ENCODE measurements at regions not wholly inside any gene's neighbourhood (a gene's known extent, or its start where the extent isn't known, plus 50 kb on each side); places are given as distances from the start of the nearest gene placed in this dataset.
"Not testable (repeated sequence)": the region's sequence is repeated elsewhere in the genome, so short reads cannot be mapped to it uniquely, and the experiment has no call there.

GRCh38 chr7:85995101-85995500 is 648.6 kb upstream of the GRM3 start:
- no peak for DNase-seq

- no peak for DNase-seq
These were observed 663.0 kb upstream of the GRM3 start for GRCh38 chr7:85980740-85981139.

DNA sequence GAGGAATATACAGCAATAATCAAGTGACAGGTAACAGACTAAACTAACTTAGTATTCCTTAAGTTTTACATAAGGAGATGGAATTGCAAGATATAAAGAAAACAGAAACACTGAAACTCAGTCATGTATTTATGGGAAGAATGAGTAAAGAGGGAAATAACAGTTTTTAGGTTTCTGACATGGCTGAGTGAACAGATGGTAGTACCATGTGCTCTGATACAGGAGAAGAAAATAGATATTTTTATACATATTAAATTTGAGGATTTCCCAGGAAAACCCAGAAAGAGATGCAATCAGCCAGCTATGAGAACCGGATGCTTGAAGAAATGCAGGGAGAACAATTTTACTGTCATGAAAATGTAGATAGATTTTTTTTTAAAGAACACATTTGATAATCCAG is 669.5 kb upstream of the GRM3 start:
- no peak for DNase-seq

DNA sequence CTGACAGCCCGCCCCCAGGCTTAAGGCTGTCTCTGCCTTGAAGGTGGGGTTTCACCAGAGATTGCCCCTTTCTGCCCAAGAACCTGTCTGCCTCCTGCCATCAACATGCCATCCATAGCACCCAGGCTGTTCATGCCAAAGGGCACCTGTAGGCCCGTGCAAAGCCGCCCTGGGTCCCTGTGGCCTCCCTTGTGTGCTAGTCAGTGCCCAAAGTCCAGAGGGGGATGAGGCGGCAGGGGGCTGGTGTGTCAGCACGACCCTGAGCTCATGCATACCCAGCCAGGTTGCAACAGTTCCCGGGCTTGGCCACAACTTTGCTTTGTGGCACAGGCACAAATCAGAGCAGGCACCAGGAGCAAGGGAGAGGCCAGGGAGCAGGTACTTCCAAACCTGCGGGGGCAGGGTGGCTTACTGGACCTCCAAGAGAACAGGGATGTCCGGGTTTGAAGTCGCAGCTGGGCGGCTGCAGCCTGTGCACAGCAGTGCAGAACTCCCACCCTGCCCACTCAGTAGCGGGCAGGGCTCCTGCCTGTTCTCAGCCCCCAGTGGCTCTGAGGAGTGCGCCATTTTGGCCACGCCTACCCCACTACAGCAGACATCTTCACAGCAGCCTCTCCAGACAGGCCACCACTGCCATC is 671.1 kb upstream of the GRM3 start:
- DNase-seq = no peak

DNA sequence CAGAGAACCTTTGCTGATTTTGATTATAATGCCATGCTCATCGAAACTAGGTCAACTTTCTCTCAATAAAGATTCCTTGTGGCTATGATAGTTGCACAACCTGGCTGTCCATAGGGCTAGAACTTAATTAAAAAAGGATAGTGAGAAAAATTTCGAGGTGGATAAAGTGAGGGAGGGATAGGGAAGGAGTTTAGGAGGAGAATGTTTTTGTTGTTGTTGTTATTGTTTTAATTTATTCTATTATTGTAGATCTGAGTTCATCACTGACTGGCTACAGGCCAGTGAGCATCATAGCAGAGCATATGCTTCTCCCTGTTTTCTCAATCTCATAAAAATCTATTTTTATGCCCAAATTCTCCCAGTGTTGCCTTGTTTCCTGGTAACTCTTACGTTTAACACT is 688.7 kb upstream of the GRM3 start:
- no peak for DNase-seq

GRCh38 chr7:85950871-85951270 is 692.8 kb upstream of the GRM3 start:
- no peak for DNase-seq

GRCh38 chr7:85950418-85950817 is 693.3 kb upstream of the GRM3 start:
- no peak for DNase-seq

GRCh38 chr7:85947767-85948166 is 695.9 kb upstream of the GRM3 start:
- no peak for DNase-seq

GRCh38 chr7:85940798-85941197 is 702.9 kb upstream of the GRM3 start:
- no peak for DNase-seq

DNA sequence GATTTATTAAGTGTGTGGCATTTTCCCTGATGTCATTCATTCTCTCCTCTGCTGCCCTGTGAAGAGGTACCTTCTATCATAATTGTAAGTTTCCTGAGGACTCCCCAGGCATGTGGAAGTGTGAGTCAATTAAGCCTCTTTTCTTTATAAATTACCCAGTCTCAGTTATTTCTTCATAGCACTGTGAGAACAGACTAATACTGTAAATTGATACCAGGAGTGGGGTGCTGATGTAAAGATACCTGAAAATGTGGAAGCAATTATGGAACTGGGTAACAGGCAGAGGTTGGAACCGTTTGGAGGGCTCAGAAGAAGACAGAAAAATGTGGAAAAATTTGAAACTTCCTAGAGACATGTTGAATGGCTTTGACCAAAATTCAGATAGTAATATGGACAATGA is 711.8 kb upstream of the GRM3 start:
- no peak for DNase-seq

DNA sequence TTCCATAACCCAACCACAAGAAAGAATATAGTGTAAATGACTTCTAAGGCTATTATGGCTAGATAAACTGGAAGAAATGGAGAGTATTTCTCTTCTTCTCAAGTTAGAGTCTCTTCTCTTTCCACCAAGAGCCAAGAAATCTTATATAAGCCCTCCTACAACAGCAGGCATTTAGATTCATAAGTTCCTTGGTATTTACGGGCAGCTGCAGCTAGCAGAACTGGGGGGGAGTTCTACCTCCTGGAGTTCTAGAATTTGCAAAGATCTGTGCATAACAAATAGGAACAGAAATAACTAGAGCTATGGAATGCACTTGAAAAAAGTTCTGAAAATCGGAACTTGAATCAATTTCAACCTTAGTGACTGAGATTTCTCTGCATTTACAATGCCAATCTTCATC is 715.2 kb upstream of the GRM3 start:
- no peak for DNase-seq

DNA sequence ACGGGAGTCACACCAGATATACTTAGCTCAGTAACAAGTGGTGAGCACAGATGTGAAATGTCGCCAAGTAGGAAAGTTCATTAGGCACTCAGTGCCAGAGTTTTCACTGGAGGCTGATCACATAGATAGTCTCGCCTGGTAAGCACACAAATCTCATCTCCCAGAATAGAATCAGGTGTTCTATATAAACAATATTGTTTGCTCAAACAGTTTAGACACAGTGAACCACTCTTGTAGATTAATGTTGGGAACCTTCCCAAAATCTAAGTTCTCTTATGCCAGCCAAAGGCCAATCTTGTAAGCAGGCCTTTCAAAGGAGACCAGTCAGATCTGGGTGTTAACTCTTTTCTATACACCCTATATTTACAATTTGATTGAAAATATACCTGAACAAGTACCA is 716.5 kb upstream of the GRM3 start:
- no peak for DNase-seq

GRCh38 chr7:85924062-85924461 is 719.6 kb upstream of the GRM3 start:
- no peak for DNase-seq

- no peak for DNase-seq
These were observed 727.7 kb upstream of the GRM3 start for GRCh38 chr7:85916016-85916415.

- no peak for DNase-seq
These were observed 727.6 kb upstream of the SEMA3D start for GRCh38 chr7:85914437-85914836.

DNA sequence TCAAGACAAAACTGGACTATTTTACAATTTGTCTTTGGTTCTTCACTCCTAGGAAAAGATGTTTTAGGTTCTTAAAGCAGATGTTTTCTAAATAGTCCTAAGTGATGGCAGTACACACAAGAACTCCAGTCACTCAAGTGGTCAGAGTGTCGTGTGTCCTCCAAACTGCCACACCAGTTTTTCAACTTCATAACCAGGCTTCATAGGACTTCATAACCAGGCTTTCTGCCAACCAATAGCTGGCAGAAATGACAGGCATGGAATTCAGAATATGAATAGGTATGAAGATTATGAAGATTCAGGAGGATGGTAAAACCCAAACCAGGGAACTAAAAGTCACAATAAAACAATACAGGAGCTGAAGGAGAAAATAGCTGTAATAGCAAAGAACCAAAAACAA is 721.2 kb upstream of the SEMA3D start:
- DNase-seq = no peak

DNA sequence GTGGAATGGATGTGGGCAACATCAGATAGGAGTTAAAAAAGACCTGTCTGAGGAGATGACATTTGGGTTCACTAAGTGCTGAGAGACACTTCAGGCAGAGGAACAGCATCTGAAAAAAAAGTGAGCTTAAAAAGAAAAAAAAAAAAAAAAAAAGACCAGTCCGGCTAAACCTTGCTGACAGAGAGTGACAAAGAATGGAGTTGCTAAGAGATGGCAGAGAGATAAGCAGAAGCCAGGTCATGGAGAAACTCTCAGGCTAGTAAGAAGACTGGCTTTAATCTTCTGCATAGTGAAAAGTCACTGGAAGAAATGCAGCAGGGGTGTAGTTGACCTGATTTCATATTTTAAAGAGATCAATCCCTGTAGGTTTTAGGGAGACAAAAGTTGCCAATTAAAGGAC is 711.1 kb upstream of the SEMA3D start:
- no peak for DNase-seq

DNA sequence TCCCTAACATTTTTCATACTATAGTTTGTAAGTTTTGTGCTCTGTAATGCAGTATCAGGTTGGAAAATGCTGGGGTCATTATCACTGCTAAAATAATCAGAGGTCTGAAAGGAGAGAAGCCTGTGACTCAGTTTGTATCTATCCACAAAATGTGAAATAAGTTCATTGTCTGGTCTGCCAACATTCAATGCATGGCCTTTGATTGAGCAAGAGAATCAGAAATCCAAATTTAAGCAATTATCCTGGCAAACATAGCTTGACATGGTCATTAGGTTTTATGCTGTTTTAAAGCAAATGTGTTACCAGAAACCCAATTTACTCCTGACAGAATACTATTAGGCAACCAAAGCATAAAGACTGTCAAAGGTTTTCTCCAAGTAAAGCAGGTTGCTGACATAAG is 709.7 kb upstream of the SEMA3D start:
- DNase-seq = no peak

DNA sequence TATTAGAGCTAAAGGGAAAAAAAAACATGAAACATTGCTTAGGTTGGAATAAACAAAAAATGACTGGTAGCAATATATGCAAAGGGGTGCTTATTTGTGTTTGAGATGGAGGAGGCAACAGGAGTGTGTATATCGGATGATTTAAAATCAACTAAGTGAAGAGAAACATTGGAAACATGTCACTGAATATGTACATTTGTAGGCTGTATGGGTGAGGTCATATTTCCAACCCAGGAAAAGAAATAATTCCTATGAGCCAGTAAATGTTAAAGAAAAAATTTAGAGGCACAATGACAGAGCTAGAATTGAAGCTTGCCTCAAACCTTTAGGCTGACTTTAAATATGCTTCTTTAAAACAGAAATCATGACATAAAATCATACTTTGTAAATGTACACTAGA is 709.0 kb upstream of the SEMA3D start:
- DNase-seq = no peak

- DNase-seq = not testable (repeated sequence)
These were observed 705.0 kb upstream of the SEMA3D start for GRCh38 chr7:85891900-85892299.

- DNase-seq = peak; percentile 63
These were observed 703.5 kb upstream of the SEMA3D start for GRCh38 chr7:85890244-85890811.

GRCh38 chr7:85887133-85887532 is 700.3 kb upstream of the SEMA3D start:
- no peak for DNase-seq

DNA sequence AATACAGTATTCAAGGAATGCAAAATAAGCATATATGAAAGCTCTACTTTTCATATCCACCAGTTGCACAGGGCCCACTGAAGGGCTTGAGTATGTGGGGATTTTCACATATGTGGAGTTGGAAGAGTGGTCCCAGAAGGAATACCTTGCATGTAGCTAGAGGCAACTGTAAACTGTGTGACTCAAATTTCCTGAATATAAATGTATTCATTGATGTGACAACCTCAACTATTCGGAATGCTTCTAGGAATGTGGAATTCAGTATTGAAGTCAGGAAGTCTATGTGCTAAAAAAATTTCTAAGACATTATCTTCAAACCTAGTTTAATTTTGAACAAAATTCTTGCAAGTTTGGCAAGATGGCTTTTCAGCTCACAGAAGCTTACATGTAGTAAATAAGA is 695.5 kb upstream of the SEMA3D start:
- DNase-seq = no peak

GRCh38 chr7:85875398-85875797 is 688.5 kb upstream of the SEMA3D start:
- DNase-seq = no peak

GRCh38 chr7:85866540-85866939 is 679.7 kb upstream of the SEMA3D start:
- no peak for DNase-seq
